Esophagus muscularis mucosa (tissue), 4 donors: ENCODE measurements at regions not wholly inside any gene's neighbourhood (a gene's known extent, or its start where the extent isn't known, plus 50 kb on each side); places are given as distances from the start of the nearest gene placed in this dataset.

ENCODE experiments used
- DNase-seq: peaks from one replicate; pipeline ENCODE4 v3.0.0-alpha.2; 2017; ENCODE audit errors: extremely low spot score
- H3K27ac ChIP-seq, 4 donors: fragments of 200-600 bp; sonication (generic); replicated peaks in 1 of 4; 1 replicate in 3 of 4; 2 replicates in 1 of 4; pipeline ENCODE4 v1.5.1; 2016 to 2019; ENCODE audit warnings: mild to moderate bottlenecking in 1 of 4
- H3K27me3 ChIP-seq, 4 donors: fragments of 200-600 bp; sonication (generic); one replicate each; pipeline versions ENCODE4 v1.5.1 to v1.6.0; 2016 to 2019
- H3K36me3 ChIP-seq, 4 donors: fragments of 200-600 bp; sonication (generic); one replicate each; pipeline ENCODE4 v1.5.1; 2016 to 2019
- H3K4me1 ChIP-seq, 4 donors: fragments of 200-600 bp; sonication (generic); one replicate each; pipeline ENCODE4 v1.5.1; 2016 to 2019
- H3K4me3 ChIP-seq, 4 donors: fragments of 200-600 bp; sonication (generic); 1 replicate in 2 of 4; 2 replicates in 2 of 4; pipeline ENCODE4 v1.5.1; 2016 to 2019; ENCODE audit warnings: mild to moderate bottlenecking in 4 of 4, moderate library complexity in 1 of 4
- H3K9me3 ChIP-seq, 4 donors: fragments of 200-600 bp; sonication (generic); 1 replicate in 3 of 4; 2 replicates in 1 of 4; pipeline ENCODE4 v1.5.1; 2016 to 2019
- EP300 ChIP-seq: sonication (generic); formaldehyde crosslinking; IDR thresholded peaks from one replicate; pipeline ENCODE4 v1.6.1; 2017; ENCODE audit warnings: antibody characterized with exemption
- POLR2A ChIP-seq: fragments of 450-650 bp; IDR thresholded peaks from one replicate; pipeline ENCODE4 v1.6.1; 2017; ENCODE audit warnings: antibody characterized with exemption, moderate library complexity, mild to moderate bottlenecking, low read depth
- POLR2AphosphoS5 ChIP-seq, 2 donors: sonication (generic); formaldehyde crosslinking; IDR thresholded peaks; one replicate each; pipeline ENCODE4 v1.6.1; 2017; ENCODE audit warnings: antibody characterized with exemption in 2 of 2
- WGBS: methylation state at CpG from one replicate; pipeline ENCODE4 v1.1.5; 2018; 5-methylcytosine and 5-hydroxymethylcytosine counted together
- intact Hi-C: fragments of 100-400 bp; cut with DNase I; formaldehyde crosslinking; loops from one replicate; pipeline ENCODE4 v1.15.1; 2023
- TF ChIP-seq, protein P1 (sequence below), 3 experiments: fragments of 200-600 bp in 2 of 3; fragments of 450-650 bp in 1 of 3; sonication (generic) in 2 of 3; IDR thresholded peaks; one replicate each; pipeline ENCODE4 v1.5.1; 2017 to 2019; ENCODE audit warnings: antibody characterized with exemption in 3 of 3, mild to moderate bottlenecking in 2 of 3, moderate library complexity in 1 of 3

GRCh38 chr7:27329909-27330308 lies 87.3 kb downstream of the EVX1 start:
- no peak overlapping the region for H3K27ac ChIP-seq

DNA sequence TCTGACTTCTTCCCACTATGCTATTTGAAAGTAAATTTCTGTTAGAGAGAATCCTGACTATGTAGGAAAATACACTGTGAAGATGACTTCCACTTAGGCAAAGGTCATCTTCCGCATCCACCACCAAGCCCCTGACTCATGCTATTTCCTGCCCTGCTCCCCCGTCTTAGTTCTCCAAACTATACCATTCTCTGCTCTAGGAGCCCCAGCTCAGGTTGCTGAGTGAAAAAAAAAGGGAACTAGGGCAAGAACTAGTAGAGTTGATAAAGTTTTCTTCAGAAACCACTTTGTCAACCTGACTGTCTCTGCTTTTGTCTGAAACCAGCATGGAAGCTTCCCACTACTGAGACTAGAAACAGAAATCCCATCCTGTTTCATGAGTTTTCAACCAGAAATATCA lies 96.9 kb downstream of the EVX1 start:
- TF ChIP-seq POLR2AphosphoS5 (IDR thresholded peaks at IDR 0.05), result no peak
- no peak for TF ChIP-seq EP300
- TF ChIP-seq, protein P1, sequence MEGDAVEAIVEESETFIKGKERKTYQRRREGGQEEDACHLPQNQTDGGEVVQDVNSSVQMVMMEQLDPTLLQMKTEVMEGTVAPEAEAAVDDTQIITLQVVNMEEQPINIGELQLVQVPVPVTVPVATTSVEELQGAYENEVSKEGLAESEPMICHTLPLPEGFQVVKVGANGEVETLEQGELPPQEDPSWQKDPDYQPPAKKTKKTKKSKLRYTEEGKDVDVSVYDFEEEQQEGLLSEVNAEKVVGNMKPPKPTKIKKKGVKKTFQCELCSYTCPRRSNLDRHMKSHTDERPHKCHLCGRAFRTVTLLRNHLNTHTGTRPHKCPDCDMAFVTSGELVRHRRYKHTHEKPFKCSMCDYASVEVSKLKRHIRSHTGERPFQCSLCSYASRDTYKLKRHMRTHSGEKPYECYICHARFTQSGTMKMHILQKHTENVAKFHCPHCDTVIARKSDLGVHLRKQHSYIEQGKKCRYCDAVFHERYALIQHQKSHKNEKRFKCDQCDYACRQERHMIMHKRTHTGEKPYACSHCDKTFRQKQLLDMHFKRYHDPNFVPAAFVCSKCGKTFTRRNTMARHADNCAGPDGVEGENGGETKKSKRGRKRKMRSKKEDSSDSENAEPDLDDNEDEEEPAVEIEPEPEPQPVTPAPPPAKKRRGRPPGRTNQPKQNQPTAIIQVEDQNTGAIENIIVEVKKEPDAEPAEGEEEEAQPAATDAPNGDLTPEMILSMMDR (IDR thresholded peaks at IDR 0.05), result no peak
- TF ChIP-seq POLR2A, result no peak
- 84% methylated on average over 2 of the region's 2 CpGs for WGBS
- H3K27ac ChIP-seq, result no peak overlapping the region
- H3K9me3 ChIP-seq, result no peaks in the 10 kb centered on the region
- H3K4me1 ChIP-seq, result no peaks in the 10 kb centered on the region
- H3K4me3 ChIP-seq, result no peak overlapping the region
- intact Hi-C loops, result no loop called here
- DNase-seq, result no peak
- H3K27me3 ChIP-seq, result peaks cover 0 to 10% (median 0%) of the 10 kb centered on the region in 4 donors
- H3K36me3 ChIP-seq, result no peaks in the 10 kb centered on the region

More at GRCh38 chr7:27329909-27330308, 87.3 kb downstream of the EVX1 start:
- H3K9me3 ChIP-seq, result peaks cover 0 to 14% (median 8%) of the 10 kb centered on the region in 4 donors
- no peaks in the 10 kb centered on the region for H3K4me1 ChIP-seq
- TF ChIP-seq POLR2AphosphoS5 (IDR thresholded peaks at IDR 0.05) (no peak), POLR2A (no peak), EP300 (no peak)
- TF ChIP-seq, protein P1 (IDR thresholded peaks at IDR 0.05), result no peak
- H3K36me3 ChIP-seq, result no peaks in the 10 kb centered on the region
- 25% methylated on average over 1 of the region's 1 CpG for WGBS
- no peak for DNase-seq
- H3K4me3 ChIP-seq, result no peak overlapping the region
- no peaks in the 10 kb centered on the region for H3K27me3 ChIP-seq
- intact Hi-C loops, result no loop called here

DNA sequence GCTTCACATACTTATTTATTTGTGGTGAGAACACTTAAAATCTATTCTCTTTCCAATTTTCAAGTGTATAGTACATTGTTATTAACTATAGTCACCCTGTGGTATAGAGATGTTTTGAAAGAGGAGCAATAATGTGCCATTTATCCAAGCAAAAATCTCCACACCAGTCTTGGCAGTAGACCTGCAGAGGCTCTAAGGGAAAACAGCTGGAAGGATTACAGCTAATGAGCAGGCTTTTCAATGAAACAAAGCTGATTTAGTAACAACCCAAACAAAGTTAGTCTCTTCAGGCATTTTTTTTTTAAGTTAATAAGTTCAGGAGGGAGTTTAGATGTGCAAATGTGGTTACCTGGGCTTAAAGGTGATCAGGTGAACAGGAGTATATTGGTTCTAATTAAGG lies 101.9 kb downstream of the EVX1 start:
- H3K27ac ChIP-seq, result no peak overlapping the region
- no peak for DNase-seq
- TF ChIP-seq, protein P1 (IDR thresholded peaks at IDR 0.05), result no peak
- no peak for TF ChIP-seq EP300
- TF ChIP-seq POLR2A, result no peak
- no peak for TF ChIP-seq POLR2AphosphoS5 (IDR thresholded peaks at IDR 0.05)
- no peak overlapping the region for H3K4me3 ChIP-seq
- peaks cover 0 to 6% (median 3%) of the 10 kb centered on the region in 4 donors for H3K4me1 ChIP-seq
- intact Hi-C loops, result no loop called here
- H3K27me3 ChIP-seq, result peaks cover 0 to 10% (median 0%) of the 10 kb centered on the region in 4 donors
- H3K9me3 ChIP-seq, result no peaks in the 10 kb centered on the region
- H3K36me3 ChIP-seq, result no peaks in the 10 kb centered on the region

GRCh38 chr7:27345164-27345887 lies 102.7 kb downstream of the EVX1 start:
- H3K9me3 ChIP-seq, result no peaks in the 10 kb centered on the region
- H3K27me3 ChIP-seq, result peaks cover 0 to 10% (median 0%) of the 10 kb centered on the region in 4 donors
- no peak for DNase-seq
- intact Hi-C loops, result no loop called here
- TF ChIP-seq POLR2A, result no peak
- TF ChIP-seq, protein P1 (IDR thresholded peaks at IDR 0.05), result no peak
- TF ChIP-seq EP300, result no peak
- no peak for TF ChIP-seq POLR2AphosphoS5 (IDR thresholded peaks at IDR 0.05)
- no peak overlapping the region for H3K4me3 ChIP-seq
- 81% methylated on average over 3 of the region's 3 CpGs for WGBS
- H3K27ac ChIP-seq, result no peak overlapping the region
- H3K4me1 ChIP-seq, result peaks cover 0 to 6% (median 3%) of the 10 kb centered on the region in 4 donors
- H3K36me3 ChIP-seq, result no peaks in the 10 kb centered on the region
